ENCODE measurements at regions not wholly inside any gene's neighbourhood (a gene's known extent, or its start where the extent isn't known, plus 50 kb on each side); places are given as distances from the start of the nearest gene placed in this dataset.

GRCh38 chr5:109611505-109611904 lies 78.2 kb upstream of the MAN2A1 start:
- TF ChIP-seq, protein P1, sequence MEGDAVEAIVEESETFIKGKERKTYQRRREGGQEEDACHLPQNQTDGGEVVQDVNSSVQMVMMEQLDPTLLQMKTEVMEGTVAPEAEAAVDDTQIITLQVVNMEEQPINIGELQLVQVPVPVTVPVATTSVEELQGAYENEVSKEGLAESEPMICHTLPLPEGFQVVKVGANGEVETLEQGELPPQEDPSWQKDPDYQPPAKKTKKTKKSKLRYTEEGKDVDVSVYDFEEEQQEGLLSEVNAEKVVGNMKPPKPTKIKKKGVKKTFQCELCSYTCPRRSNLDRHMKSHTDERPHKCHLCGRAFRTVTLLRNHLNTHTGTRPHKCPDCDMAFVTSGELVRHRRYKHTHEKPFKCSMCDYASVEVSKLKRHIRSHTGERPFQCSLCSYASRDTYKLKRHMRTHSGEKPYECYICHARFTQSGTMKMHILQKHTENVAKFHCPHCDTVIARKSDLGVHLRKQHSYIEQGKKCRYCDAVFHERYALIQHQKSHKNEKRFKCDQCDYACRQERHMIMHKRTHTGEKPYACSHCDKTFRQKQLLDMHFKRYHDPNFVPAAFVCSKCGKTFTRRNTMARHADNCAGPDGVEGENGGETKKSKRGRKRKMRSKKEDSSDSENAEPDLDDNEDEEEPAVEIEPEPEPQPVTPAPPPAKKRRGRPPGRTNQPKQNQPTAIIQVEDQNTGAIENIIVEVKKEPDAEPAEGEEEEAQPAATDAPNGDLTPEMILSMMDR (IDR thresholded peaks at IDR 0.05; ENCODE audit: insufficient read depth, low read length, poor library complexity, severe bottlenecking), result no peak
- no peak for TF ChIP-seq EZH2phosphoT487 (conservative IDR thresholded peaks at IDR 0.05; ENCODE audit: low read length)

Data from SU-DHL-6 (cell line).